Osteocyte (in vitro differentiated cells): ENCODE measurements at regions not wholly inside any gene's neighbourhood (a gene's known extent, or its start where the extent isn't known, plus 50 kb on each side); places are given as distances from the start of the nearest gene placed in this dataset.
"Not testable (repeated sequence)": the region's sequence is repeated elsewhere in the genome, so short reads cannot be mapped to it uniquely, and the experiment has no call there.

Source experiments
- DNase-seq: peaks from one replicate; pipeline ENCODE4 v3.0.0; 2021; ENCODE audit warnings: mixed read lengths; ENCODE audit not compliant: unreplicated experiment; ENCODE audit errors: extremely low spot score
- H3K27ac Mint-ChIP-seq: one replicate; pipeline ENCODE4 v1.8.0; 2021; ENCODE audit warnings: mild to moderate bottlenecking, mixed read lengths; ENCODE audit not compliant: unreplicated experiment
- H3K27me3 Mint-ChIP-seq: one replicate; pipeline ENCODE4 v1.8.0; 2021; ENCODE audit warnings: mixed read lengths; ENCODE audit not compliant: unreplicated experiment
- H3K36me3 Mint-ChIP-seq: one replicate; pipeline ENCODE4 v1.8.0; 2021; ENCODE audit warnings: mixed read lengths; ENCODE audit not compliant: unreplicated experiment
- H3K4me1 Mint-ChIP-seq: one replicate; pipeline ENCODE4 v1.8.0; 2021; ENCODE audit warnings: mixed read lengths; ENCODE audit not compliant: unreplicated experiment
- H3K4me3 Mint-ChIP-seq: one replicate; pipeline ENCODE4 v1.8.0; 2021; ENCODE audit warnings: mild to moderate bottlenecking, moderate library complexity, mixed read lengths; ENCODE audit not compliant: unreplicated experiment
- H3K9me3 Mint-ChIP-seq: one replicate; pipeline ENCODE4 v1.8.0; 2021; ENCODE audit warnings: mixed read lengths; ENCODE audit not compliant: unreplicated experiment
- TF ChIP-seq, protein P1 (sequence below): fragments of 200-600 bp; sonication (generic); IDR thresholded peaks from 2 replicates; pipeline ENCODE4 v1.5.0; 2021; ENCODE audit warnings: antibody characterized with exemption, mild to moderate bottlenecking, moderate library complexity

DNA sequence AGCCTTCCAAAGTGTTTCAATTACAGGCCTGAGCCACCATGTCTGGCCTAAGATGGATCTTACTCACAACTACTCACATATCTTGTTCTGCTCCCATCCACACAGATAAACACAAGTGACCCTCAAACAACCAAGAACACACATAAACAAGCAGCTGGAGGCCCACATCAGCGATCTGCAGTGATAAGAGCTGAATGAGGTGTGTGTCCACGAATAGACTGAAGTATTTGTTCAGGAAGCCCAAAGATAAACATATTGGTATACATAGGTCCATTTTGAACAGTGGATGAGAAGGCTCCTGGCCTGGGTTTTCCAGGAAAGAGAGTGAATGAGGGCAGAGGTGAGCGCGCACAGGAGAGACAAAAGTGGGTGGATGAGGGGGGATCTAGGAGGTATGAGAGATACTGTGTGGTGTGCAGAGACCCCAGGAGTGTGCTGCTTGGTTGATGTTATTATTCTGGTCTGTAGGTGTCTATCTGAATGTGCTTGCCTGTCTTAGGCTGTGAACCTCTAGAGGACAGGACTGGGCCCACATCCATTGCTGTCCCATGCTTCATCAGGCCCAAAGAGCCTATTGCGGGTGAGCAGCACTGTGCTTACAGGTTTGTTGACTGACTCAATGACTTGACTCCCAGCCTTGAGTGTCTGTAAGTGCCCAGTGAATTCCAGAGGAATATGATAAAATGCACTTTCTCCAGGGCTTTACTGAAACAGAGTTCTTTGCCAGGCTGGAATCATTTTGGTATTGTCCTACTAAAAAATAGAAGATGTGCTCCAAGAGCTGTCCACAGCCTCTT lies 79.9 kb upstream of the ATP1A1 start:
- no peaks in the 10 kb centered on the region for H3K36me3 Mint-ChIP-seq
- peaks cover 11% of the 10 kb centered on the region for H3K27me3 Mint-ChIP-seq
- no peak overlapping the region for H3K27ac Mint-ChIP-seq
- no peaks in the 10 kb centered on the region for H3K9me3 Mint-ChIP-seq
- no peak for DNase-seq
- TF ChIP-seq, protein P1, sequence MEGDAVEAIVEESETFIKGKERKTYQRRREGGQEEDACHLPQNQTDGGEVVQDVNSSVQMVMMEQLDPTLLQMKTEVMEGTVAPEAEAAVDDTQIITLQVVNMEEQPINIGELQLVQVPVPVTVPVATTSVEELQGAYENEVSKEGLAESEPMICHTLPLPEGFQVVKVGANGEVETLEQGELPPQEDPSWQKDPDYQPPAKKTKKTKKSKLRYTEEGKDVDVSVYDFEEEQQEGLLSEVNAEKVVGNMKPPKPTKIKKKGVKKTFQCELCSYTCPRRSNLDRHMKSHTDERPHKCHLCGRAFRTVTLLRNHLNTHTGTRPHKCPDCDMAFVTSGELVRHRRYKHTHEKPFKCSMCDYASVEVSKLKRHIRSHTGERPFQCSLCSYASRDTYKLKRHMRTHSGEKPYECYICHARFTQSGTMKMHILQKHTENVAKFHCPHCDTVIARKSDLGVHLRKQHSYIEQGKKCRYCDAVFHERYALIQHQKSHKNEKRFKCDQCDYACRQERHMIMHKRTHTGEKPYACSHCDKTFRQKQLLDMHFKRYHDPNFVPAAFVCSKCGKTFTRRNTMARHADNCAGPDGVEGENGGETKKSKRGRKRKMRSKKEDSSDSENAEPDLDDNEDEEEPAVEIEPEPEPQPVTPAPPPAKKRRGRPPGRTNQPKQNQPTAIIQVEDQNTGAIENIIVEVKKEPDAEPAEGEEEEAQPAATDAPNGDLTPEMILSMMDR, result no peak
- no peak overlapping the region for H3K4me3 Mint-ChIP-seq
- H3K4me1 Mint-ChIP-seq, result no peaks in the 10 kb centered on the region

DNA sequence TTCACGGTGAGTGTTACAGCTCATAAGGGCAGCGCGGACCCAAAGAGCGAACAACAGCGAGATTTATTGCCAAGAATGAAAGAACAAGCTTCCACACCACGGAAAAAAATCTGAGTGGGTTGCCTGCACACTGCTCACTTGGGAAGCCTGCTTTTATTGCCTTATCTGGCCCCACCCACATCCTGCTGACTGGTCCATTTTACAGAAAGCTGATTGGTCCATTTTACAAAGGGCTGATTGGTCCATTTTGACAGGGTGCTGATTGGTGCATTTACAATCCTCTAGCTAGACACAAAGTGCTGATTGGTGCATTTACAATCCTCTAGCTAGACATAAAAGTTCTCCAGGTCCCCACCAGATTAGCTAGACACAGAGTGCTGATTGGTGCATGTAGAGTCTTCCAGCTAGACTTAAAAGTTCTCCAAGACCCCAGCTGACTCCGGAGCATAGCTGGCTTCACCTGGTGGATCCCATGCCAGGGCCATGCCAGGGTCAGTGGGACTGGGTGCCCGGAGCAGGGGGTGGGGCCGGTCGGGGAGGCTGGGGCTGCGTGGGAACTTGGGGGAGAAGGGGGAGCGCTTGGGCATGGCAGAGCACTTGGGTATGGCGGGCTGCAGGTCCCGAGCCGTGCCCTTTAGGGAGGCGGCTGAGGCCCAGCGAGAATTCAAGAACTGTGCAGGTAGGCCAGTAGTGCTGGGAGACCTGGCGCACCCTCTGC lies 75.4 kb upstream of the ATP1A1 start:
- H3K9me3 Mint-ChIP-seq, result no peaks in the 10 kb centered on the region
- TF ChIP-seq, protein P1, result no peak
- H3K36me3 Mint-ChIP-seq, result no peaks in the 10 kb centered on the region
- DNase-seq, result no peak
- no peak overlapping the region for H3K4me3 Mint-ChIP-seq
- H3K27me3 Mint-ChIP-seq, result peaks cover 11% of the 10 kb centered on the region
- no peak overlapping the region for H3K27ac Mint-ChIP-seq
- no peaks in the 10 kb centered on the region for H3K4me1 Mint-ChIP-seq

DNA sequence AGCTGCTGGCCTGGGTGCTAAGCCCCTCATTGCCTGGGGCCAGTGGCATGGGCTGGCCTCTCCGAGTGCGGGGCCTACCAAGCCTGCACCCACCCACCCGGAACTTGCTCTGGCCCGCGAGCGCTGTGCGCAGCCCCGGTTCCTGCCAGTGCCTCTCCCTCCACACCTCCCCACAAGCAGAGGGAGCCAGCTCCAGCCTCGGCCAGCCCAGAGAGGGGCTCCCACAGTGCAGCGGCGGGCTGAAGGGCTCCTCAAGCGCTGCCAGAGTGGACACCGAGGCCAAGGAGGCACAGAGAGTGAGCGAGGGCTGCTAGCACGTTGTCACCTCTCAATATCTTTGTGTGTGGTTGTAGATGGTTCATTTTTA lies 74.8 kb upstream of the ATP1A1 start:
- H3K9me3 Mint-ChIP-seq, H3K4me1 Mint-ChIP-seq, H3K27ac Mint-ChIP-seq, H3K4me3 Mint-ChIP-seq, H3K36me3 Mint-ChIP-seq, DNase-seq: not testable (repeated sequence)
- peaks cover 16% of the 10 kb centered on the region for H3K27me3 Mint-ChIP-seq

DNA sequence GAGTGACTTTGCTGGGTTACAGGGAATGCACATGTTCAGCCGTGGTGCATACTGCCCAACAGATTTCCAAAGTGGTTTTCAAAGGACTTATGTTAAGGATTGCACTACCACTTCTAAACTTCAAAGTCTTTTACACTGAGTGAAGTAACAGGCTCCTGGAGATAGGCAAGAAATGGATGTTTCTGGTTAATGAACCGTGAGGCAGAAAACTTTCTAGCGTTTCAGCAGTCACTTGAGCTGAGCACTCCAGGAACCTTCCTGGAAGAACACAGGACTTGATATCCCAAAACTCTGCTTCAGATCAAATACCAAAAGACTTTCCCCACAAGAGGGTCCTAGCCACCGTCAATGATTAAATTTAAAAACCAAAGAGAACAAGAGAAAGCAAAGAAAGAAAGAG lies 74.3 kb upstream of the ATP1A1 start:
- H3K36me3 Mint-ChIP-seq, result no peaks in the 10 kb centered on the region
- H3K27ac Mint-ChIP-seq, result no peak overlapping the region
- TF ChIP-seq, protein P1, result no peak
- peaks cover 22% of the 10 kb centered on the region for H3K27me3 Mint-ChIP-seq
- H3K9me3 Mint-ChIP-seq, result no peaks in the 10 kb centered on the region
- H3K4me3 Mint-ChIP-seq, result no peak overlapping the region
- DNase-seq, result no peak
- H3K4me1 Mint-ChIP-seq, result no peaks in the 10 kb centered on the region

DNA sequence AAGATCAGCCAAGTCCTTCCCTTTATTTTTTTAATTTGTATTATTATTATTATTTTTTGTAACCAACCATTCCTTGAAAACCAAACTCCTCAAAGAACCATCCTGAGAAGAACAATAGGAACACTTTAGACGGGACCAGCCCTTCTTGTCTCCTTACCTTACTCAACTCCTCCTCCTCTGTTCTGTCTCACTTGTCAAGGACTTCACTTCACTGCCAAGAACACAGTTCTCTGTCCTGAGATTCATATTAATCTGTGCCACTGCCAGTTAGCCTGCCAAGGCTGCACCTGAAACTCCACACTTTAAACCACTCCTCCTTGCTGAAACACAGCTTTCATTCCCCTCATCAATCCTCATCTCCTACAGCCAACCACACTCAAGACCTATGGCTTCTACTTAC lies 73.8 kb upstream of the ATP1A1 start:
- TF ChIP-seq, protein P1, result no peak
- peaks cover 26% of the 10 kb centered on the region for H3K27me3 Mint-ChIP-seq
- H3K27ac Mint-ChIP-seq, result no peak overlapping the region
- no peak for DNase-seq
- no peaks in the 10 kb centered on the region for H3K9me3 Mint-ChIP-seq
- no peaks in the 10 kb centered on the region for H3K36me3 Mint-ChIP-seq
- no peak overlapping the region for H3K4me3 Mint-ChIP-seq
- H3K4me1 Mint-ChIP-seq, result no peaks in the 10 kb centered on the region
